Transverse colon (tissue), 3 donors: ENCODE measurements at regions not wholly inside any gene's neighbourhood (a gene's known extent, or its start where the extent isn't known, plus 50 kb on each side); places are given as distances from the start of the nearest gene placed in this dataset.

Source experiments
- CTCF ChIP-seq, 5 experiments: fragments of 200-600 bp in 3 of 5; fragments of 450-650 bp in 2 of 5; sonication (generic) in 3 of 5; IDR thresholded peaks; 1 replicate in 2 of 5; 2 replicates in 3 of 5; pipeline ENCODE4 v1.5.1; 2016 to 2017; ENCODE audit warnings: antibody characterized with exemption in 5 of 5, inconsistent platforms in 3 of 5, mild to moderate bottlenecking in 2 of 5, moderate library complexity in 1 of 5
- POLR2A ChIP-seq: fragments of 450-650 bp; IDR thresholded peaks from one replicate; pipeline ENCODE4 v1.6.1; 2016; ENCODE audit warnings: antibody characterized with exemption, mild to moderate bottlenecking, moderate library complexity

GRCh38 chr9:32265037-32265436, 119.4 kb upstream of the ACO1 start:
- no peak for TF ChIP-seq CTCF (IDR thresholded peaks at IDR 0.05)
- no peak for TF ChIP-seq POLR2A
